NT2/D1 (cell line): ENCODE measurements at regions not wholly inside any gene's neighbourhood (a gene's known extent, or its start where the extent isn't known, plus 50 kb on each side); places are given as distances from the start of the nearest gene placed in this dataset.

Source experiments
- SUZ12 ChIP-seq: IDR thresholded peaks from 2 replicates; pipeline ENCODE4 v1.6.1; 2011; ENCODE audit not compliant: insufficient read length, insufficient read depth; ENCODE audit errors: extremely low read depth
- YY1 ChIP-seq: IDR thresholded peaks from 2 replicates; pipeline ENCODE4 v1.6.1; 2011; ENCODE audit not compliant: insufficient read length, insufficient read depth
- ZNF274 ChIP-seq: IDR thresholded peaks from 2 replicates; pipeline ENCODE4 v1.6.1; 2011; ENCODE audit warnings: mild to moderate bottlenecking, low read depth, low read length

DNA sequence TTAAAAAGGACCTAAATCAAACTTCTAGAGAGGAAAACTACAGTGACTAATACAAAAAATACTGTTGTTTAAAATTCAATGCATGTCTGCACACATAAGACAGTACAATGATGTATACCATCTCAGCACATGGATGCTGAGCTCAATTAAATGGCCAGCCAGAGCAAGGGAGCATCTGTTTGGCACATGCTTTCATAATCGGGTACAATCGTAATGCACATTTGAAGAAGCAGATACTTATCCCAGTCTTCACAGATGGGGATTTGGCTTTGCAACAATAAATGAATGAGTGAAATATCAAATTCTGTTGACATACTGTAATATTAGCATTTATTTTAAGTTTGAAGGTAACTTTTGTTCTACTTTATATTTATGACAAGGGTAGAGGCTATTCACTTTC lies 187.8 kb downstream of the CRPPA start:
- TF ChIP-seq YY1 (no peak), ZNF274 (no peak), SUZ12 (no peak)
